Stimulated activated CD8-positive, alpha-beta memory T cell treated with anti-CD3 and anti-CD28 coated beads, Interleukin-12 subunit alpha, Interleukin-12 subunit beta, amount 100 ng/mL, for 24 hours (primary cell): ENCODE measurements at regions not wholly inside any gene's neighbourhood (a gene's known extent, or its start where the extent isn't known, plus 50 kb on each side); places are given as distances from the start of the nearest gene placed in this dataset.

ENCODE experiments used
- DNase-seq: peaks from one replicate; pipeline ENCODE4 v3.0.0-alpha.2; 2020; ENCODE audit errors: extremely low read depth

DNA sequence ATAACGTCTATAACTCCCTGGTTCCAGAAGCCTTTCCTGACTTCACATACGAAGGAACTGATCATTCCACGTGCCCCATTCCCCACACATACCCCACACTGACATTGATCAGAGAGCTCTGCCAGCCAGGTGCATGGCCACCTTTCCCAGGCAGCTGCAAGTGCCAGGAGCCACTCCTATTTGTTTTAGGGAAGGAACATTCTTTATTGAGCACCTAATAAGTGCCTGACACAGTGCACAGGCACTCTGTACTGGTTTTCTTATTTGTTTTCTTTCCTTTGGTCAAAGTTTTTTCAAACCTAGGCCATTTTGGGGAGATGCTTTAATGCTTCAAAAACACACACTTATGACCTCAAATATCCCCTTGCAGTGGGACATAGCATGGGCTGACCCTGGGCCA is 50.0 kb downstream of the PITPNM2 start:
- no peak for DNase-seq

DNA sequence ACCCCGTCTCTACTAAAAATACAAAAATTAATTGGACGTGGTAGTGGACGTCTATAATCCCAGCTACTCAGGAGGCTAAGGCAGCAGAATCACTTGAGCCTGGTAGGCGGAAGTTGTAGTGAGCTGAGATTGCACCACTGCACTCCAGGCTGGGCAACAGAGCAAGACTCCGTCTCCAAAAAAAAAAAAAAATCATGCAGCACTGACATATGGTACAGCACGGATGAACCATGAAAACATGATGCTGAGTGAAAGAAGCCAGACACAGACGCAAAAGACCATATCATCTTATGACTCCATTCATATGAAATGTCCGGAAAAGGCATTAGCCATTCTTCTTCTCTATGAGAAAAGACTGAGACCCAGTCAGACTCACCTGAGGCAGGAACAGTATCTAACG is 50.4 kb downstream of the PITPNM2 start:
- no peak for DNase-seq

DNA sequence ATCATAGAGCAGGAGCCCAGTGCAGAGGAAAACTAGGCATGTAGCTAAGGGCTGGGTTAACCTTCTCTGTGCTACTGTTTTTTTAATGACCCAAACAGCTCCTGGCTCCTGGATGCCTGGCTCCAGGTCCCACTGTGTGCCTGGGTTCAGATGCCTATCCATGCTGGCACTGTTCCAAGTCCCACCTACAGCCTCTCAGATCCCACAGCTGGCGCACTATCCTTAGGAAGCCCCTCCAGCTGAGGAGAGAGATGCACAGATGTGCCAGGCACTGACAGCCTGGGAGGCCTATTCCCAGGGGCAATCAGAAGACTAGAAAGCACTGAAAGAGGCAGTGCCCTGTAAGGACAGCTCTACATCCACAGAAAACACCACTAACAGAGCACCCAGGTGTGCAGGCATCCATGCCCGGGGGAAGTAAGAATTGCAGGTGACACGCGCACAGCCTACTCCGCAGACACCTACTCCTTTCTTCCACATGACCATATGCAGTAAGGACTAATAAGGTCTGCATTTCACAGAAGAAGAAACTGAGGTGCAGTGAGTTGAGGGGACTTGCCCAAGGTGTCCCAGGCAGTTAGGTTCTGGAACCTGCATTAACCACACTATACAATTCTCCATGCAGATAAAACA is 51.2 kb downstream of the PITPNM2 start:
- no peak for DNase-seq

DNA sequence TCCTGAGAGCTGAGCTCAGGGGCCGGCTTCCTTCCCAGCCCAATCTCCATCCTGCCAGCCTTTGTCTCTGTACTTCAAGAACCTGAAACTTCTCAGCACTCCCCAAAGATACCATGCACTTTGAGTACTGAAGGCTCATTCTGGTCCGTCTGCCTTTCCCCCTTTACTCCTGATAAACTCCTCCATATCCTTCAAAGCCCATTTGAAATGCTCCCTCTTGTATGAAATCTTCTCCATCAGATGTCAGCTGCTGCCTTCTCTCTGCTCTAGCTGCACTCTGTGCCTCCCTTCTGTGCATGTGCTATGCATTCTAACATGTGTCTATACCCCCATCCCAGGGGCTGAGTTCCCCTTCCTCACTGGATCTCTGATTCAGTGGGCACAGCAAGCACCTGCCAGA is 52.1 kb downstream of the PITPNM2 start:
- no peak for DNase-seq

DNA sequence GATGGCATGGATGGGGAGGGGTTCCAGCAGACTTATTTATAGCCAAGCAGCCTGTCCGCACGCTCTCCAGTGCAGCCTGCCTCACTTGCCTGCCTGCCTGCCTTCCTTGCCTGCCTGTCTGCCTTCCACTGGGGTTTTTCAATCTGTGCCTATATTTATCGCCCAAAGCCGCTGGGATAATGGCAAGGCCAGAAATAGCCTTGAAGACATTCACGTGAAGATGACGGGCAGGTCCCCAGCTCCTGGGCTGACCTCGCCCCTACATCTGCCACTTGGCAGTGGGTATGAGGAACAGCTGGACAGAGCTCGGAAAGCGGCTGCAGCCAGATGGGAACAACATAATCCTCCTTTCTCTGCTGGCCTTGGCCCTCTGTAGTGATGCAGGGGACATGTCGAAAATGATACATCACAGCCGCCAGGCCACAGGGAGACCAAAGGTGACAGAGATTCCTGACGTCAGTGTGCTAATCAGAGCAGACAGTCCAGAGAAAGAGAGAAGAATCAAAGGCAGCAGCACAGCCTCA is 53.3 kb downstream of the PITPNM2 start:
- no peak for DNase-seq

DNA sequence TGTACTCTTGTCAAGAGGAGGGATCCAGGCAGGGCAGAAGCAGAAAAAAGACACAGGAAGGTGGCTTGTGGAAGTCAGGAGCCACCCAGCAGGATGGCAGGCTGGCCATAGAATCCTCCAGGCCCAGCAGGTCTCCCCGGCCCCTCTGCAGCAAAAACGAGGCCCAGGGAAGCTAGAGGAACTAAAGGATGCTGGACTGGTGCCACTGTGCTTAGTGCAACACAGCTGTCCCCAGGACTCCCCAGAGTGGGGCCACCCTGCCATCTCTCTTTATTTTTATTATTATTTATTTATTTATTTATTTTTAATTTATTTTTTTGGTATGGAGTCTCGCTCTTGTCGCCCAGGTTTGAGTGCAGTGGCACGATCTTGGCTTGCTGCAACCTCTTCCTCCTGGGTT is 54.1 kb downstream of the PITPNM2 start:
- DNase-seq: no peak

DNA sequence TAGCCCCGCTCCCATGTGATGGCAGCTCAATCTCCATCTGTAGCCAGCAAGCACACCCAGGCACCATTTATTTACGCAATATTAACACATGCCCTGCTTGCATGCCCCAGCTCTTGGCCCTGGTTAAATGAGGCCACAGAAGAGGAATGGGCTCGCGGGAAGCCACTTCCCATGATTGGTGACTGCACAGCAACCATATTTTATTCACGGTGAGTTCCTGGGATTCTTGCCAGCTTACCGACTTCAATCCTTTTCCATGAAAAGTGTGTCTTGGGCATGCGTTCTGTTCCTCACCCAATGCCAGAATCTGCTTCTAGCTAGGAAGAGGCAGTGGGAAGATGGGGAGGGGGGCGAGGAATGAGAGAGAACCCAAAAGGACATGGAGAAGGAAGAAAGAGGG is 54.7 kb downstream of the PITPNM2 start:
- DNase-seq: no peak

DNA sequence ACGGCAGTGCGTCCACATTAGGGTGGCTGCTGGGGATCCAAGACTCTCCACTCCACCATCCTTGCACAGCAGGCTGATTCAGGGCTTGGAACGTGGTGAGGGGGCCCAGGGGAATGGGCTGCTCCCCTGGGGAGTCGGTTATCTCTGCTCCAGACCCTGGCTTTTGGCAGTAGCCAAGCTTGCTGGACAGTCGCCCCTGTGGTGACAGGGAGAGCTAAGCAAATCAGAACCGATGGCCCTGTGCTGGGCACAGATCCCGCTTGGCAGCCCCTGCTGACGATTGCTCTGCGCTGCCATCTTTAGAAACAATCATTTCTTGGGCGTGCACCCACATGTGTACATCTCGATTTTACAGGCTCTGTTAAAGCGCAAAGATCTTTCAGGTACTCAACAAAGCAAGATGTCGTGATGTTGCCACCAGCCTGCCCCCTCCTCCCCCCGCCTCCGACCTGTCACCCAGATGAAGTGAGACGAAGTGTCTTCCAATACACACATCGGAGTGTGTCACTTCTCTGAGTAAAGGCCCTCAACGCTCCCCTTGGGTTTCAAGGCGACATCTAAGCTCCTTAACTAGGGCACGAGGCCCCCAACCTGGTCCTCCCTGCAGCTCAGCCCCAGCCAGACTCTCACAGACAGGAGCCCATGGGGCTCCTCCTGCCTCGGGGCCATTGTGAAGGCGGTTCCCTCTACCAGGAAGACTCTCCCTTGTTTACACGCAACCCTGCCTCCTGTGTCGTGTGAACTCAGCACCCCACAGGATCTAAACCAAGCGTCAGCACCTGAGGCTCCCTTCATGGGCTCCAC is 55.6 kb downstream of the PITPNM2 start:
- no peak for DNase-seq

DNA sequence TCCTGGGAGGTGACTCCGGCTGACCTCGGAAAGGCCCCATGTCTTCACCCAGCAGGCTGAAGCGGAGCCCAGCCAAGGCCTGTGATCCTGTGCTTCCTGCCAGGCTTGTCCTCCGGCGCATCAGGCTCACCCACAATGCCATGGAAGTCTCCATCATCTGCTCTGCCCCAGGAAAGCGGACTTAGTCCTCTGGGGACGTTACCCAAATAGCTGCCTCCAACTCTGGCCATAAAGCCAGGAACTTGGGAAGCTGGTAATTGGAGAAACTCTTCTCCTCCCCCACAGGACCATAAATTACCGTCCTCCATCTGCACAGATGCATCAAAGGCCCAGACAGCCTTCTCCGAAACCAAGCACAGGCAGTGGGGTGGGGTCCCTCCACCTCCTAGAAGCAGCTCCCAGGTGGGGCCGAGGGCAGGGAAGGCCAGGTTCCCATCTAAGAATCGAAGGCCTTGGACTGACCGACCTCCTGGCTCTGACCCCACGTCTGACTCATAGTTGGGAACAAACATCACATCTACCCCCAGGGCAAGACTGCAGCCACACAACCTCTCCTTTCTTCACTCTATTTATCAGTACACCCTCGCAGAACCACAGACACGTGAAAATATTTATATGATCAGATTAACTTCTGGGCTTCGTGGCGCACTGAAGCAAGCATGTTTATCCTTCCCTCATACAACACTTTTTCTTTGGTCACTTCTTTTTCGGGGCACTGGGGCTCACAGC is 56.4 kb downstream of the PITPNM2 start:
- DNase-seq: no peak

DNA sequence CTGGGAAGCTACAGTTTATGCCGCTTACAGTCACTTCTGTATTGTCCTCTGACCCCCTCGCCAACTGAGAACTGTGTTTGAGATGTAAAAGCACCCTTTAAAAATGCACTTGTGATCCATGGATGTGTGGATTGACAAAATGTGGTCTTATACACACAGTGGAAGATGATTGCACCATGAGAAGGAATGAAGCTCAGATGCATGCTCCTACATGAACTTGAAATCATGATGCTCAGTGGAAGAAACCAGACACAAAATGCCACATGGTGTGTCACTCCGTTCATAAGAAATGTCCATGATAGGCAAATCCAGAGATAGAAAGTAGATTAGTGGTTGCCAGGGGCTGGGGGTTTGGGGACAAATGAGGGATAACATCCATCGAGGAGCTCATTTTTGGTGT is 58.0 kb downstream of the PITPNM2 start:
- no peak for DNase-seq

DNA sequence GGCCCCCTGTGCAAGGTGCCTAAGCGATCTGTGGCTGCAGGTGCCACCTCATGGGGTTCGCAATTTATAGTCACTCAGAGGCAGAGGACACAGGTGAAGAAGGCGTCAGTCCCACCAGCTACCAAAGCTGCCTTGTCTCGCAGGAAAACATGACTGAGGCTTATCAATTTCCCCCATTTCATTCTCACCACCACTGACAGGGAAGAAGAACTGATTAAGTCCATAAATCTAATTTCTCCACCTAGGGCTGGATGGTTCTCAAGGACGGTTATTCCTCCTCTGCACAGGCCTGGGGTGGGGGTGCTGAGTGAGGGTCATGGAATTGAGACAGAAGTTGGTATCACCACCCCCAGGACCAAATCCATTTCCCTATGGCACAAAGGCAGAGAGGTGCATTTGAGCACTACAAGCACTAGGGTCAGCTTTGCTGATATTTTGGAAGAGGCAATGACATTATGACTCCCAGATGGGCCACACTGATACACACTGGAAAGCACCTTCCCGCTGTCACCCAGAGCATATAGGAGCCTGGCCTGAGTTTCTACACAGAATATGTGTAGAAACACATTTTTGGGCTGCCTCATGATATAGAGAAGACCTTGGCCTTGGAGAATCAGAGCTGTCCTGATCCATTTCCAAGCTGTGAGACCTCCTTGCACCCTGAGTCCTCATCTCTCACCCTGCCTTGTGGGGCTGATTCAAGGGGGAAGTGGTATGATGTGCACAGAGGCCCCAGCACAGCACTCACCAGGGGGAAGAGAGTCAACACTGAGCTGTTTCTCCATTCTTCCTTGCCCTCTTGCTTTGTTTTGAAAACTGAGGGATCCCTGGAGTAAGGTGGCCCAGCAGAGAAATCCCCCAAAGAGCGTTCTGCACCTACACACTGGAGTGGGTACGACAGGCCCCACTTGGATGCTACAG is 59.4 kb downstream of the PITPNM2 start:
- no peak for DNase-seq

DNA sequence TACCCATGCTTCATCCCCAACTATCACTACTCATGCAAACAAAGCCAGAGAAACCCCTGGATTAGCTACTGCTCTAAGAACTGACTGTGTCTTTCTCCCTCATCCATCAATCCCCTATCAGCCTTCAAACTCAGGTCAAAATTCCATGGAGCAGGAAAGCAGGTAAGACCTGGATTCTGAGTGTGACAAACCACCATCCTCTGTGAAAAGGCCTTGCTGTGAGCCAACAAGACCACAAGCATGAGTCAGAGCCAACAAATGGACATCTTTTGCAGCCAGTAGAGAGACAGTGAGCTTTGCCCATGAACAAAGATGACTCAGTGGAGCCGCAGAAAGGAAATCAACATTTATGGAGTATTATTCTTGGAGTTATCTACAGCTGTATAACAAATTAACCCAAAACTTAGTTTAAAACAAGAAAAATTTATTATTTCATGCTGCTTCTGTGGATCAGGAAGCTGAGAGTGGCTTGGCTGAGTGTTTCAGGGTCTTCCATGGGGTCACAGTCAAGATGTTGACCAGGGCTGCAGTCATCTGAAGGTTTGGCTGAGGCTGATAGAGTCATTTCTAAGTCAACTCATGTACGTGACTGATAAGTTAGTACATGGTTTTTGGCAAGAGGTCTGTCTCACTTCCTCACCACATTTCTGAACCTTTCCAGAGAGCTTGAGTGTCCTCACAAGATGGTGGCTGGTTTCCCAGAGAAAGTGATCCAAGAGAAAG is 61.1 kb downstream of the PITPNM2 start:
- DNase-seq: no peak

DNA sequence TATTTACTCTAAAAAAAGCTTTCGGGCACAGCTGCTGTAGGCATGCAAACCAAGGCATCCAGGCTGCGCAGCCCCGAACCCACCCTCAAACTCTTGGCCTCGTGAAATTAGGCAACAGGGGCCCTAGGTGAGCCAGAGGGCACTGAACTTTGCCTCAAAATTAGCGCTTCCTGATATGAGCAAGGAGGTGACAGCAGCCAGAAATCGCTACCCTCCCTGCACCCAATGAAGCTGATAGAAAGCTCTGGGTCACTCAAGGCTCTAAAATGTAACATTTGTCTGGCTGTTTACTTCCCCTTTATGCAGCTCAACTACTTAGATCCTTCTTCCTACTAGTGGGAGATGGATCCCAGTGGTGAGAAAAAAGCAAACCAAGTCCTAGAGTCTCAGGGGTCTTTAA is 61.8 kb downstream of the PITPNM2 start:
- DNase-seq: no peak

DNA sequence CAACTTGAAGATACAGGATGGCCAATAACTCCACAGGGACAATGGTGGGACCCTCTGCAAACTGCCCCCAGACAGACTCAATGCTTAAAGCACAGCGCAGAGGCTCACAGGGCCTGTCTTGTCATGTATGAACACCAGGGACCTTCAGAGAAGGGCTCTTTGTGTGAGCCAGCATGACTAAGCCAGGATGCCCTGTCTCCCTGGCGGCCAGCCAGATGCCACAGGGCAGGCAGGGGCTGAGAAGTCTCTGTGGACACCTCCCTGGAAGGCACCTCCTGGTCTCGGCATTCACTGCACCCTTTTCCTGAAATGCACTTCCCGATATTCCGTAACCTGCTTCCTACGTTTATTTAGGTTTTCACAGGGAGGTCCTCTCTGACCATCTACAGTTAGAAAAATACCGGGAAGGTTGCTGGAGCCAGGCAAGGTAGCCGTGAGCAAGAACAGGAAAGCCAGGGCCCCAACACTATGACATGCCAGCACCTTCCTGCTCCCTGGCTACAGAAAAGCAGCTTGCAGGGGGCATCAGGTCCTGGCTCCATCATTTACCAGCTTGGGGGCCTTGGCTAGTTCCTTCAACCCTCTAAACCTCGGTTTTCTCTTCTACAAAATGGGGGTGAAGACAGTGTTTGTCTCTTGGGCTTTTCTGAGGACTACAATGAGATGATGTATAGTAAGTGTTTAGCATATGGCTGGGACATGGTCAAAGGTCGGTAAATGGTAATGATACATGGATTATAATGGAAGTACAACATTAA is 65.0 kb downstream of the PITPNM2 start:
- DNase-seq: no peak

DNA sequence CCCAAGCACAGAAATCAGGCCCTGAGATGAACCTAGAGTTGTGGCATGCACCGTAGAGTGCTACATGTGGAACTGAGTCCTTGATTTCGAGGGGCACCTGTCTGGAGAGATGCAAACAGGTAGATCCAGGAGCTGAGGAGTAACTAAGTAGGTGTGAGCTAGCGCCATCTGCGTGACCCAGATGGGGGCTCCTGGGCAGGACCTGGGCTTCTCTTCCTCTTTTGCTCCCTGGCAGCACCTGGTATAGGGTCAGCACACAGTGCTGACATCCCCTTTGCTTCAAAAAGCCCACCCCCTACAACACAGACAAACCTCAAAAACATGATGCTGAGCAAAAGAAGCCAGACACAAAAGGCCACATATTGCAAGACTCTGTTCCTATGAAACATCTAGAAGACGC is 65.8 kb downstream of the PITPNM2 start:
- DNase-seq: no peak

DNA sequence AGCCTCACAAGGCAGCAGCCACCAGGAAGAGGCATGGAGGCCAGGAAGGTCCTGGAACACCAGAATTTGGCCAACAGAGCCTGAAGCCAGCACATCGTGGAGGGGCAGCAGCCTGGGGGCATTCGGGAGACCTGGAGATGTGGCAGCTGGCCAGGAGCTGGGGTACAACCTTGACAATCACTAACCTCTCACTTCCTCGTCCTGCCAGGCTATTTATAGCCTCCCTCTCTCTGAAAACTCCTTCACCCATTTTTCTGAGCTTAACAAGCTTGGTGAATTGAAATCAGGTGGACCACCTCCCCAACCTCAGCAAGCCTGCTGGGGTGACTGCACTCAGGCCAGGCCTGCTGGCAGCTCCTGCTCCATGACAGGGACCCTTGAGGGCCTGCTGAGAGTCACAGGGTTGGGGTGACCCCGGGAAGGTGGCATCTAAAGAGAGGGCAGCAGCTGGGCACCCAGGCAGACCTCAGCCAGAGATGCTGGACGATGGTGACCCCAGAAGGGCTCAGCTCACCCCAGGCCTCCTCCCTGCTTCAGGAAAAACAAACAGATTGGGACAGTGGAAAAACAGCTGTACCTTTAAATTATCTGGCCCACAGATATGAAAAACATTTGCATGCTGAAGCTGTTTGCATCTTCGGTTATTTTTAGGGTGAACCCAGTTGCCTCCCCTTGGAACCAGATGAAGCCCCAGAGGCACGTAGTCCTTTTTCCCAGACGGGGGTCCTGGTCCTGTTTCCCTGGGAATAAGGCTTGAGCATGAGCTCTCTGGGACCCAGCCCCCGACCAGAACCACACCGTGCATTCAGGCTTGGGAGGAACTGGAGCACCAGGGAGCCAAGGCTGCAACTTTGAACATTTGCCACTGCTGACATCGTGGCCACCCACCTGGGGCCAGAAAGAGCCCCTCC is 67.0 kb downstream of the PITPNM2 start:
- no peak for DNase-seq

DNA sequence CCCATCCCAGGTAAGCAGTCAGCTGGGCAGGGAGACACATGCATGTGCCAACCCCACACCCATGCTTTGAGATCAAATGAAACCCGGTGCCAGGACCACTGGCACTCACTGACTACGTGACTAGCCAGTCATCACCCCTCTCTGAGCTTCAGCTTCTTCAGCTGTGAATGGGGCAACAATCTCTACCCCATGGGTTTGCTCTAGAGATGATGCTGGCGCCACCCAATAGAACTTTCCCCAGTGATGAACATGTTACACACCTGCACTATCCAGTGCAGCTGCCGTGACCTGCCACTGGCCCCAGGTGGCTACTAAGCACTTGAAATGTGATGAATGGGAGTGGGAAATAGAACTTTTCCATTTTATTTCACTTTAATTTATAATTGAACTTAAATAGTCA is 70.3 kb downstream of the PITPNM2 start:
- DNase-seq: no peak

DNA sequence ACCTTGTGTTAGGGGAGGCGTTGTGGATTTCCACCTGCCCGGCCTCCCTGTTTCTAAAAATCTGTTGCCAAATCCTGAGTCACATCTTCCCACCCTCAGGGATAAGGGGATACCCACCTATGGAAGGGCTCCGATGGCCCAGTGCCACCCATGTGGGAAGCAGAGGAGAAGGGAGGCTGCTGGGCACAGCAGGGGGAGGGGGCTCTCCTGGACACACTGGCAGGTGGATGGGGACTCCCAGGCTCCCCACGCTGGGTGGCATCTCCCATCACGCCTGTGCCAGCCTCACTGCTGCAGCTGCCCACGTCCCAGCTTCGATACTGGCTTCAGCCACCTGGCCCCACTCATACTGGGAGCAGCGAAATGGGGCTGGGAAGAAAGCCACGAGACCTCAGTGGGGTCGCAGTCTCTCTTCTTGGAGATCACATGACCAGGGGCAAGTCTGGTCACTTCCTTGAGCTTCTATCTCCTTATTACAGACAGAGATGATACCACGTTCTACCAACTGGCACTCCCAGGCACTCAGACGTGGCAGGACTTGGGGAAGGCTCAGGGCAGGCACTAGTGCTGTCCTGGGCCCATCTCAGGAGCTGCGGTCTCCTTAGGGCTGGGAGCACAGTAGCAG is 72.2 kb downstream of the PITPNM2 start:
- DNase-seq: no peak

DNA sequence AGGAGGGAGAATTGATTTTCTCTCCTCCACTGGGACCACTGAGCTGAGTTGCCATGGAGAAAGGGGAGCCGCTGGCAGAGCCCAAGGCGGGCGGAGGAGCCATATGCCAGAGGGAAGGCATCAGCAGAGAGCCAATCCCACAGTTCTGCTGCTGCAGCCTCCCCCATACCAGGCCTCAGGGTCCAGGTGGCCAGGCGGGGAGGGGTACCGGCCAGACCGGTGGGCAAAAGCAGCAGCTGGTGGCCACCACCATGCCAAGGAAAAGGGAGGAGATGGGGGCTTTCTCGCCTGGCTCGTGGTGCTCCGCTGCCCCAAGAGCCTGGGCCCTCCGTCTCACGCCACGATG is 72.8 kb downstream of the PITPNM2 start:
- DNase-seq: no peak
